ENCODE measurements at regions not wholly inside any gene's neighbourhood (a gene's known extent, or its start where the extent isn't known, plus 50 kb on each side); places are given as distances from the start of the nearest gene placed in this dataset.

- Histone ChIP-seq H3K4me1 (ENCODE audit: insufficient read depth, low read length) (no peaks in the 10 kb centered on the region), H4K20me1 (ENCODE audit: insufficient read depth, low read length) (no peaks in the 10 kb centered on the region), H2AFZ (ENCODE audit: low read length) (no peak overlapping the region), H3K27ac (ENCODE audit: extremely low read length, insufficient read depth, low read length) (no peak overlapping the region), H3K4me3 (replicated peaks in 1 of 3; ENCODE audit: insufficient read depth in 1 of 3, low read depth in 2 of 3, low read length in 3 of 3) (no peak overlapping the region), H3K79me2 (ENCODE audit: insufficient read depth, low read length) (no peaks in the 10 kb centered on the region), H3K4me2 (ENCODE audit: low read depth, low read length) (no peak overlapping the region), H3K27me3 (ENCODE audit: control insufficient read depth in 1 of 2, insufficient read depth in 2 of 2, low read length in 2 of 2) (no peaks in the 10 kb centered on the region), H3K9ac (ENCODE audit: insufficient read depth, low read depth, low read length) (no peak overlapping the region), H3K36me3 (replicated peaks in 1 of 2; ENCODE audit: control insufficient read depth in 1 of 2, insufficient read depth in 2 of 2, low read length in 2 of 2) (no peaks in the 10 kb centered on the region), H3K9me3 (ENCODE audit: low read length) (peaks cover 70% of the 10 kb centered on the region)
- 2% methylated on average over 1 of the region's 1 CpG for WGBS (ENCODE audit: low lambda C conversion rate)
- POLR2A ChIA-PET, result no interaction called here
- intact Hi-C loops (cut with micrococcal nuclease; ENCODE audit: unreplicated experiment) (no loop called here), in situ Hi-C loops (cut with HindIII; ENCODE audit: extremely low pct_ligation_motif_present, low pct_unique_long_range_greater_than_20kb) (no loop called here)
- no peak for TF ChIP-seq SMARCC2 (IDR thresholded peaks at IDR 0.05)
- TF ChIP-seq ZKSCAN1 (IDR thresholded peaks at IDR 0.05; ENCODE audit: low read length), result no peak
- TF ChIP-seq SMARCE1 (IDR thresholded peaks at IDR 0.05; ENCODE audit: borderline replicate concordance), result no peak
- no peak for TF ChIP-seq RARG (CRISPR knock-in tag; IDR thresholded peaks at IDR 0.05; ENCODE audit: low read depth)
- TF ChIP-seq HOMEZ (CRISPR knock-in tag; IDR thresholded peaks at IDR 0.05; ENCODE audit: low read depth), result no peak
- TF ChIP-seq PITX1 (CRISPR knock-in tag; IDR thresholded peaks at IDR 0.05), result no peak
- no peak for TF ChIP-seq JDP2 (CRISPR knock-in tag; IDR thresholded peaks at IDR 0.05; ENCODE audit: borderline replicate concordance)
- TF ChIP-seq ZNF747 (CRISPR knock-in tag; IDR thresholded peaks at IDR 0.05; ENCODE audit: borderline replicate concordance), result no peak
- no peak for TF ChIP-seq LRRFIP1 (CRISPR knock-in tag; conservative IDR thresholded peaks at IDR 0.05)
- TF ChIP-seq FOXP1 (IDR thresholded peaks at IDR 0.05), result no peak
- no peak for TF ChIP-seq FOXP1 (CRISPR knock-in tag; IDR thresholded peaks at IDR 0.05)
- DNase-seq (ENCODE audit: low spot score) (no peak), FAIRE-seq (no peak), ATAC-seq (no peak)
- BruUV-seq (replicated peaks), result no TSS peak
- CTCF ChIA-PET (ENCODE audit: low intra/inter-chr PET ratio, low total read pairs), result no interaction called here
Measured at GRCh38 chr14:40271480-40271879, 839.2 kb upstream of the FBXO33 start.

Data from HepG2 (cell line).